Right lobe of liver (tissue), 6 donors: ENCODE measurements at regions not wholly inside any gene's neighbourhood (a gene's known extent, or its start where the extent isn't known, plus 50 kb on each side); places are given as distances from the start of the nearest gene placed in this dataset.

Experiments
- ATAC-seq, 4 donors: fragments of 200-7000 bp; cut with Tn5 transposase; one replicate each; pipeline ENCODE4 v1.9.1; 2020; ENCODE audit warnings: mild to moderate bottlenecking in 4 of 4, moderate library complexity in 4 of 4
- DNase-seq, 3 donors: peaks; one replicate each; pipeline ENCODE4 v3.0.0-alpha.2; 2020
- H3K27ac ChIP-seq, 3 donors: fragments of 200-600 bp; one replicate each; pipeline ENCODE4 v1.8.0; 2022
- H3K27me3 ChIP-seq, 2 donors: fragments of 200-600 bp; one replicate each; pipeline ENCODE4 v1.8.0; 2022
- H3K36me3 ChIP-seq, 4 donors: fragments of 200-600 bp; sonication (generic) in 1 of 4; one replicate each; pipeline versions ENCODE4 v1.5.1 to v1.8.0; 2017 to 2022; ENCODE audit warnings: control low read depth in 1 of 4
- H3K4me1 ChIP-seq, 4 donors: fragments of 200-600 bp; sonication (generic) in 1 of 4; one replicate each; pipeline versions ENCODE4 v1.5.1 to v1.8.0; 2017 to 2022; ENCODE audit warnings: control low read depth in 1 of 4
- H3K4me3 ChIP-seq, 3 donors: fragments of 200-600 bp; one replicate each; pipeline ENCODE4 v1.8.0; 2022
- H3K9me3 ChIP-seq, 4 donors: fragments of 200-600 bp; sonication (generic) in 1 of 4; one replicate each; pipeline versions ENCODE4 v1.5.1 to v1.8.0; 2017 to 2022; ENCODE audit warnings: control low read depth in 1 of 4
- CTCF ChIP-seq, 4 donors: fragments of 200-600 bp in 3 of 4; fragments of 450-650 bp in 1 of 4; IDR thresholded peaks; one replicate each; pipeline versions ENCODE4 v1.5.1 to v1.8.0; 2016 to 2022; ENCODE audit warnings: antibody characterized with exemption in 4 of 4, mild to moderate bottlenecking in 2 of 4
- POLR2A ChIP-seq: fragments of 450-650 bp; IDR thresholded peaks from one replicate; pipeline ENCODE4 v1.6.1; 2017; ENCODE audit warnings: antibody characterized with exemption, mild to moderate bottlenecking
- WGBS: methylation state at CpG from one replicate; pipeline ENCODE4 v1.1.6; 2018; ENCODE audit warnings: low coverage, low lambda C conversion rate; ENCODE audit not compliant: insufficient coverage; ENCODE audit errors: missing lambda C conversion rate; 5-methylcytosine and 5-hydroxymethylcytosine counted together
- intact Hi-C, 2 donors: fragments of 100-400 bp; cut with DNase I; formaldehyde crosslinking; loops; one replicate each; pipeline versions ENCODE4 v1.11.2 to v1.14.1; 2022
- donor health status: DM: no; HTN: yes; CAD: no.
- donor health status: DM: no; HTN: no; CAD: no.
- donor health status: DM: no; HTN: no; CAD: no.
- donor health status: DM: no; HTN: yes; CAD: no.
- donor health status: DM: no; HTN: yes; CAD: no.

GRCh38 chr13:59343132-59343531 is 820.6 kb downstream of the DIAPH3 start:
- Histone ChIP-seq H3K27ac (no peak overlapping the region), H3K36me3 (no peaks in the 10 kb centered on the region), H3K9me3 (no peaks in the 10 kb centered on the region), H3K4me3 (no peak overlapping the region), H3K4me1 (no peaks in the 10 kb centered on the region), H3K27me3 (no peaks in the 10 kb centered on the region)
- no peak for DNase-seq
- no peak for ATAC-seq
- intact Hi-C loops: no loop called here
- TF ChIP-seq POLR2A (no peak), CTCF (IDR thresholded peaks at IDR 0.05) (no peak)
- WGBS: 62% methylated on average over 3 of the region's 3 CpGs

- TF ChIP-seq CTCF (IDR thresholded peaks at IDR 0.05) (no peak), POLR2A (no peak)
- 46% methylated on average over 8 of the region's 8 CpGs for WGBS
- no peaks in the 10 kb centered on the region for H3K4me1 ChIP-seq
- DNase-seq (no peak), ATAC-seq (no peak)
- no peaks in the 10 kb centered on the region for H3K9me3 ChIP-seq
- H3K27ac ChIP-seq: no peak overlapping the region
- H3K27me3 ChIP-seq: no peaks in the 10 kb centered on the region
- intact Hi-C loops: no loop called here
- no peaks in the 10 kb centered on the region for H3K36me3 ChIP-seq
- no peak overlapping the region for H3K4me3 ChIP-seq
These were observed 819.5 kb downstream of the DIAPH3 start for GRCh38 chr13:59343993-59344822.

GRCh38 chr13:59345311-59345710 is 818.4 kb downstream of the DIAPH3 start:
- intact Hi-C loops: no loop called here
- H3K9me3 ChIP-seq: no peaks in the 10 kb centered on the region
- ATAC-seq (peak in 2 of 4 donors; percentile 14 to 54), DNase-seq (no peak)
- H3K36me3 ChIP-seq: no peaks in the 10 kb centered on the region
- no peaks in the 10 kb centered on the region for H3K4me1 ChIP-seq
- H3K27ac ChIP-seq: no peak overlapping the region
- H3K4me3 ChIP-seq: no peak overlapping the region
- 26% methylated on average over 2 of the region's 2 CpGs for WGBS
- TF ChIP-seq POLR2A: no peak
- no peak for TF ChIP-seq CTCF (IDR thresholded peaks at IDR 0.05)
- H3K27me3 ChIP-seq: no peaks in the 10 kb centered on the region

- 56% methylated on average over 7 of the region's 8 CpGs for WGBS
- ATAC-seq (no peak), DNase-seq (no peak)
These were observed 816.6 kb downstream of the DIAPH3 start for GRCh38 chr13:59346999-59347723.

More at GRCh38 chr13:59346999-59347723, 816.6 kb downstream of the DIAPH3 start:
- H3K27ac ChIP-seq: no peak overlapping the region
- TF ChIP-seq POLR2A (no peak), CTCF (IDR thresholded peaks at IDR 0.05) (no peak)
- H3K4me3 ChIP-seq: no peak overlapping the region
- intact Hi-C loops: no loop called here
- H3K36me3 ChIP-seq: no peaks in the 10 kb centered on the region
- no peaks in the 10 kb centered on the region for H3K4me1 ChIP-seq
- no peaks in the 10 kb centered on the region for H3K9me3 ChIP-seq
- no peaks in the 10 kb centered on the region for H3K27me3 ChIP-seq
